ENCODE measurements at regions not wholly inside any gene's neighbourhood (a gene's known extent, or its start where the extent isn't known, plus 50 kb on each side); places are given as distances from the start of the nearest gene placed in this dataset.

DNA sequence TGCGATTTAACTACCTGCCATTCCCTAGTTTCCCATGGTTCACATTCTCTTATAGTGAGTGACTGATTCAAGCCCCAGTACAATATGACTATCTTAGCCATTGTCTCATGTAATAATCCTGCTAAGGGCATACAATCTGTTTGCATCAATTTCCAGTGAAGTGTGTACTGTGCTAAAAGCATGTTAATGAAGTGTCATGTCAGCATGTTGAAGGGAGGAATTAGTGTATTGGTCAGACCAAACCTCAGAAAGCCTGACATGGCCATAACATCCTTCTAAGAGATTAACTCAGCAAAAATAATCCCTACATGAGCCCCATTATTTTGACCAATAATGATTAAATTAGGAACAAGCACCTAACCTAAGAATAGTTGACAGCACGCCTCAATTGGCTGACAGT lies 442.4 kb downstream of the ENC1 start:
- no peak for TF ChIP-seq FOXM1 (IDR thresholded peaks at IDR 0.05; ENCODE audit: borderline replicate concordance, low read depth)
- TF ChIP-seq, protein P1, sequence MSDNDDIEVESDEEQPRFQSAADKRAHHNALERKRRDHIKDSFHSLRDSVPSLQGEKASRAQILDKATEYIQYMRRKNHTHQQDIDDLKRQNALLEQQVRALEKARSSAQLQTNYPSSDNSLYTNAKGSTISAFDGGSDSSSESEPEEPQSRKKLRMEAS (IDR thresholded peaks at IDR 0.05) = no peak
- no peak for TF ChIP-seq TCF12 (IDR thresholded peaks at IDR 0.05; ENCODE audit: low read depth)
- TF ChIP-seq RAD21 (IDR thresholded peaks at IDR 0.05; ENCODE audit: low read depth) = no peak
